ENCODE measurements at regions not wholly inside any gene's neighbourhood (a gene's known extent, or its start where the extent isn't known, plus 50 kb on each side); places are given as distances from the start of the nearest gene placed in this dataset.

- TF ChIP-seq CTCF (IDR thresholded peaks at IDR 0.05): no peak
- no peak for TF ChIP-seq POLR2A (IDR thresholded peaks at IDR 0.05)
Observed at GRCh38 chrX:148363471-148364235, 136.8 kb upstream of the AFF2 start.

Data from Peyer's patch (tissue), 4 donors.